Trophoblast cell (in vitro differentiated cells and primary cell): ENCODE measurements at regions not wholly inside any gene's neighbourhood (a gene's known extent, or its start where the extent isn't known, plus 50 kb on each side); places are given as distances from the start of the nearest gene placed in this dataset.

Experiments
- DNase-seq, 2 donors: peaks; one replicate each; pipeline ENCODE4 v3.0.0-alpha.2; 2016
- H2AFZ ChIP-seq: 2 replicates; pipeline ENCODE4 v1.6.1; 2013; ENCODE audit warnings: low read length, moderate library complexity, mild to moderate bottlenecking; ENCODE audit not compliant: insufficient read depth, poor library complexity
- H2AK5ac ChIP-seq: 2 replicates; pipeline ENCODE4 v1.6.1; 2013; ENCODE audit warnings: mild to moderate bottlenecking, low read length
- H2BK120ac ChIP-seq: 2 replicates; pipeline ENCODE4 v1.6.1; 2013; ENCODE audit warnings: low read length, mild to moderate bottlenecking, moderate library complexity; ENCODE audit not compliant: insufficient read depth, poor library complexity
- H2BK12ac ChIP-seq: 2 replicates; pipeline ENCODE4 v1.6.1; 2013; ENCODE audit warnings: mild to moderate bottlenecking, low read length, moderate library complexity
- H2BK5ac ChIP-seq: 2 replicates; pipeline ENCODE4 v1.6.1; 2013; ENCODE audit warnings: low read length, low read depth, moderate library complexity, mild to moderate bottlenecking; ENCODE audit not compliant: poor library complexity
- H3K14ac ChIP-seq: 2 replicates; pipeline ENCODE4 v1.6.1; 2013; ENCODE audit warnings: mild to moderate bottlenecking, low read length
- H3K18ac ChIP-seq: 2 replicates; pipeline ENCODE4 v1.6.1; 2013; ENCODE audit warnings: mild to moderate bottlenecking, low read length
- H3K23ac ChIP-seq: 2 replicates; pipeline ENCODE4 v1.6.1; 2013; ENCODE audit warnings: low read length
- H3K27ac ChIP-seq: 2 replicates; pipeline ENCODE4 v1.5.1; 2013; ENCODE audit warnings: low read depth, mild to moderate bottlenecking, inconsistent platforms, low read length, moderate library complexity
- H3K27me3 ChIP-seq: 2 replicates; pipeline ENCODE4 v1.6.1; 2013; ENCODE audit warnings: inconsistent platforms, mild to moderate bottlenecking, low read length, moderate library complexity; ENCODE audit not compliant: insufficient read depth
- H3K36me3 ChIP-seq, 2 experiments: 1 replicate in 1 of 2; 2 replicates in 1 of 2; pipeline ENCODE4 v1.6.1; 2013; ENCODE audit warnings: low read length in 2 of 2, mild to moderate bottlenecking in 2 of 2, moderate library complexity in 1 of 2; ENCODE audit not compliant: insufficient read depth in 2 of 2, control insufficient read depth in 1 of 2
- H3K4ac ChIP-seq: 2 replicates; pipeline ENCODE4 v1.6.1; 2013; ENCODE audit warnings: low read depth, mild to moderate bottlenecking, low read length, moderate library complexity
- H3K4me1 ChIP-seq, 2 experiments: 1 replicate in 1 of 2; 2 replicates in 1 of 2; pipeline ENCODE4 v1.6.1; 2013; ENCODE audit warnings: low read length in 2 of 2, mild to moderate bottlenecking in 2 of 2, moderate library complexity in 1 of 2; ENCODE audit not compliant: insufficient read depth in 2 of 2, control insufficient read depth in 1 of 2
- H3K4me2 ChIP-seq: 2 replicates; pipeline ENCODE4 v1.6.1; 2013; ENCODE audit warnings: inconsistent platforms, mild to moderate bottlenecking, low read length, moderate library complexity
- H3K4me3 ChIP-seq: 2 replicates; pipeline ENCODE4 v1.5.1; 2013; ENCODE audit warnings: mild to moderate bottlenecking, low read depth, low read length, inconsistent platforms
- H3K79me1 ChIP-seq: one replicate; pipeline ENCODE4 v1.6.1; 2013; ENCODE audit warnings: low read length
- H3K79me2 ChIP-seq: 2 replicates; pipeline ENCODE4 v1.6.1; 2013; ENCODE audit warnings: low read length, mild to moderate bottlenecking; ENCODE audit not compliant: control insufficient read depth, insufficient read depth, poor library complexity
- H3K9ac ChIP-seq: 2 replicates; pipeline ENCODE4 v1.6.1; 2013; ENCODE audit warnings: mild to moderate bottlenecking, low read length
- H3K9me3 ChIP-seq: 2 replicates; pipeline ENCODE4 v1.6.1; 2013; ENCODE audit warnings: low read depth, mild to moderate bottlenecking, control low read depth, inconsistent platforms, low read length; ENCODE audit not compliant: insufficient read depth
- H4K12ac ChIP-seq: 2 replicates; pipeline ENCODE4 v1.6.1; 2013; ENCODE audit warnings: low read depth, mild to moderate bottlenecking, low read length, moderate library complexity
- H4K8ac ChIP-seq: 2 replicates; pipeline ENCODE4 v1.6.1; 2013; ENCODE audit warnings: low read depth, mild to moderate bottlenecking, low read length, moderate library complexity
- H4K91ac ChIP-seq: one replicate; pipeline ENCODE4 v1.6.1; 2013; ENCODE audit warnings: low read depth, mild to moderate bottlenecking, low read length, moderate library complexity
- WGBS: extraction: QIAGEN DNeasy Blood & Tissue Kit; methylation state at CpG from one replicate; pipeline ENCODE4 v1.1.7; 2013; ENCODE audit warnings: missing lambda C conversion rate; ENCODE audit not compliant: insufficient read length, insufficient coverage; ENCODE audit errors: extremely low coverage; 5-methylcytosine and 5-hydroxymethylcytosine counted together

- no peak overlapping the region for H2BK5ac ChIP-seq
- H3K23ac ChIP-seq: no peak overlapping the region
- WGBS: no CpG with 5 or more reads among the region's 7 CpGs
These were observed 66.9 kb upstream of the ATP6AP2 start for GRCh38 chrX:40513835-40514234.

GRCh38 chrX:40513012-40513411 is 67.8 kb upstream of the ATP6AP2 start:
- Histone ChIP-seq H3K4me1 (no peaks in the 10 kb centered on the region), H3K9ac (no peak overlapping the region), H4K91ac (no peak overlapping the region), H3K4me2 (no peak overlapping the region), H3K23ac (no peak overlapping the region), H4K8ac (no peak overlapping the region), H4K12ac (no peak overlapping the region), H3K14ac (no peak overlapping the region), H2AFZ (no peak overlapping the region), H3K27me3 (no peaks in the 10 kb centered on the region), H2BK5ac (no peak overlapping the region), H2AK5ac (no peak overlapping the region), H3K27ac (no peak overlapping the region), H3K18ac (no peak overlapping the region), H3K36me3 (no peaks in the 10 kb centered on the region), H3K79me1 (no peaks in the 10 kb centered on the region), H3K4ac (no peak overlapping the region), H3K79me2 (no peaks in the 10 kb centered on the region), H3K9me3 (no peaks in the 10 kb centered on the region), H2BK12ac (no peak overlapping the region), H3K4me3 (no peak overlapping the region), H2BK120ac (no peak overlapping the region)
- DNase-seq: peak in 1 of 2 donors; percentile 11
- WGBS: no CpG with 5 or more reads among the region's 5 CpGs

More at GRCh38 chrX:40513835-40514234, 66.9 kb upstream of the ATP6AP2 start:
- H3K9me3 ChIP-seq: no peaks in the 10 kb centered on the region
- no peak overlapping the region for H3K4ac ChIP-seq
- H4K12ac ChIP-seq: no peak overlapping the region
- no peak overlapping the region for H3K27ac ChIP-seq
- no peak overlapping the region for H2AK5ac ChIP-seq
- H3K18ac ChIP-seq: no peak overlapping the region
- no peaks in the 10 kb centered on the region for H3K36me3 ChIP-seq
- H2BK120ac ChIP-seq: no peak overlapping the region
- no peak overlapping the region for H2AFZ ChIP-seq
- no peak for DNase-seq
- no peak overlapping the region for H3K4me2 ChIP-seq
- H3K4me1 ChIP-seq: no peaks in the 10 kb centered on the region
- H3K14ac ChIP-seq: no peak overlapping the region
- no peak overlapping the region for H3K4me3 ChIP-seq
- no peak overlapping the region for H4K8ac ChIP-seq
- H3K27me3 ChIP-seq: no peaks in the 10 kb centered on the region
- H2BK12ac ChIP-seq: no peak overlapping the region
- no peak overlapping the region for H3K9ac ChIP-seq
- no peaks in the 10 kb centered on the region for H3K79me2 ChIP-seq
- H3K79me1 ChIP-seq: no peaks in the 10 kb centered on the region
- no peak overlapping the region for H4K91ac ChIP-seq

DNA sequence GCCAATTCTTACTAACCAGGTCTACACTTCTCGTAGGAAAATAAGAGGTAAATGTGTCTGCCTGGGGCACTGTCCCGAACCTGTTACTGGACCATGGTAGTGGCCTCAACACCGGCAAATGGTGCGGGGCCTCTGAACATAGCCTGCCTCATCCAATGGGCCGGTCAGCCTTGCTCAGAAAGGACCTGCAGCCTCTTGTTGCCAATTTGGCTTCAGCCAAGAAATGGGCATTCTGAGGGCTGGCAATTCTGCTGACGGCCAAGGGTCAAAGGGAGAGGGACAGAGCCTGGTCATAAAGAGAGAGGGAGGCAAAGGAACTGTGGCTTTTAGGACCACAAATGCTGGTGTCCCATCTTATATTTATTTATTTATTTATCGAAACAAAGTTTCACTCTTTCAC is 69.5 kb upstream of the ATP6AP2 start:
- Histone ChIP-seq H3K27ac (no peak overlapping the region), H3K4me1 (no peaks in the 10 kb centered on the region), H4K12ac (no peak overlapping the region), H3K4ac (no peak overlapping the region), H2BK5ac (no peak overlapping the region), H3K4me2 (no peak overlapping the region), H3K9ac (no peak overlapping the region), H2AK5ac (no peak overlapping the region), H3K27me3 (no peaks in the 10 kb centered on the region), H3K79me2 (no peaks in the 10 kb centered on the region), H3K14ac (no peak overlapping the region), H2AFZ (no peak overlapping the region), H3K9me3 (no peaks in the 10 kb centered on the region), H4K91ac (no peak overlapping the region), H2BK120ac (no peak overlapping the region), H3K36me3 (no peaks in the 10 kb centered on the region), H4K8ac (no peak overlapping the region), H3K23ac (no peak overlapping the region), H3K18ac (no peak overlapping the region), H2BK12ac (no peak overlapping the region), H3K79me1 (no peaks in the 10 kb centered on the region), H3K4me3 (no peak overlapping the region)
- no peak for DNase-seq
- WGBS: no CpG with 5 or more reads among the region's 7 CpGs

GRCh38 chrX:40508560-40508959 is 72.2 kb upstream of the ATP6AP2 start:
- H4K12ac ChIP-seq: no peak overlapping the region
- H3K27me3 ChIP-seq: no peaks in the 10 kb centered on the region
- H3K23ac ChIP-seq: no peak overlapping the region
- H2BK5ac ChIP-seq: no peak overlapping the region
- H3K36me3 ChIP-seq: no peaks in the 10 kb centered on the region
- H4K8ac ChIP-seq: no peak overlapping the region
- H3K18ac ChIP-seq: no peak overlapping the region
- no peak overlapping the region for H2BK120ac ChIP-seq
- H3K79me2 ChIP-seq: no peaks in the 10 kb centered on the region
- no peaks in the 10 kb centered on the region for H3K9me3 ChIP-seq
- no peak overlapping the region for H2BK12ac ChIP-seq
- no CpG with 5 or more reads among the region's 8 CpGs for WGBS
- DNase-seq: no peak
- H2AK5ac ChIP-seq: no peak overlapping the region
- no peak overlapping the region for H3K4ac ChIP-seq
- no peaks in the 10 kb centered on the region for H3K79me1 ChIP-seq
- H3K4me1 ChIP-seq: peaks cover 2 to 4% of the 10 kb centered on the region in 2 experiments
- H4K91ac ChIP-seq: no peak overlapping the region
- no peak overlapping the region for H2AFZ ChIP-seq
- H3K14ac ChIP-seq: no peak overlapping the region
- H3K4me2 ChIP-seq: no peak overlapping the region
- H3K27ac ChIP-seq: no peak overlapping the region
- no peak overlapping the region for H3K4me3 ChIP-seq
- no peak overlapping the region for H3K9ac ChIP-seq
